IgD-negative memory B cell (primary cell): ENCODE measurements at regions not wholly inside any gene's neighbourhood (a gene's known extent, or its start where the extent isn't known, plus 50 kb on each side); places are given as distances from the start of the nearest gene placed in this dataset.

ENCODE experiments used
- H3K27ac Mint-ChIP-seq, 3 donors: one replicate each; pipeline ENCODE4 v1.8.0; 2020 to 2022; ENCODE audit warnings: mild to moderate bottlenecking in 3 of 3, mixed read lengths in 3 of 3, moderate library complexity in 1 of 3
- H3K27me3 Mint-ChIP-seq: one replicate; pipeline ENCODE4 v1.8.0; 2021; ENCODE audit warnings: mixed read lengths
- H3K36me3 Mint-ChIP-seq: one replicate; pipeline ENCODE4 v1.8.0; 2020; ENCODE audit warnings: mild to moderate bottlenecking, mixed read lengths
- H3K4me1 Mint-ChIP-seq, 3 donors: one replicate each; pipeline ENCODE4 v1.8.0; 2020 to 2022; ENCODE audit warnings: mixed read lengths in 3 of 3, mild to moderate bottlenecking in 1 of 3
- H3K4me3 Mint-ChIP-seq, 4 donors: one replicate each; pipeline ENCODE4 v1.8.0; 2020 to 2022; ENCODE audit warnings: mild to moderate bottlenecking in 4 of 4, mixed read lengths in 4 of 4, moderate library complexity in 3 of 4
- H3K9me3 Mint-ChIP-seq, 3 donors: one replicate each; pipeline ENCODE4 v1.8.0; 2020 to 2021; ENCODE audit warnings: mixed read lengths in 3 of 3, mild to moderate bottlenecking in 1 of 3

- Mint-ChIP-seq H3K36me3 (no peaks in the 10 kb centered on the region), H3K27me3 (no peaks in the 10 kb centered on the region), H3K4me3 (no peak overlapping the region), H3K27ac (no peak overlapping the region), H3K4me1 (no peaks in the 10 kb centered on the region), H3K9me3 (peaks cover 0 to 4% (median 0%) of the 10 kb centered on the region in 3 donors)
Observed at GRCh38 chr2:5035057-5035488, 657.1 kb upstream of the SOX11 start.

DNA sequence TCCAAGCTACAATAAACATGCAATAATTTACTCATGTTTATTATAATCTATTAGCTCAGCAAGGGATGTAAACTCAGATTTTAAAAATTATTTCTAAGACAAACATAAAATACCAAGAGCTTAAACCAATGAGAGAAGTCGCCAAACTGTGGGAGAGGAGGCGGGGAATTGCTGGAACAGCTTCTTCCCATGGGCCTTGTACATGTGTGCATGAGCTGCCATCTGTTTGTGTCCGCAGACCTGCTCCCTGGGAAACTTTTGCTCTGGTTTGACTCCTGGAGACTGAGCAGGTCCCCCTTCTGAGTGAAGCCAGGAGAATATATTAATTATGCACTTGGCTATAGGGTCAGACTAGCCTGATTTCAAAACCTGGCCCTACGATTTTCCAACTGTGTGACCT, 655.9 kb upstream of the SOX11 start:
- Mint-ChIP-seq H3K27ac (no peak overlapping the region), H3K9me3 (peaks cover 0 to 6% (median 4%) of the 10 kb centered on the region in 3 donors), H3K4me3 (no peak overlapping the region), H3K36me3 (no peaks in the 10 kb centered on the region), H3K4me1 (no peaks in the 10 kb centered on the region), H3K27me3 (no peaks in the 10 kb centered on the region)

- Mint-ChIP-seq H3K36me3 (no peaks in the 10 kb centered on the region), H3K27ac (no peak overlapping the region), H3K27me3 (no peaks in the 10 kb centered on the region), H3K4me3 (no peak overlapping the region), H3K9me3 (peaks cover 0 to 6% (median 4%) of the 10 kb centered on the region in 3 donors), H3K4me1 (no peaks in the 10 kb centered on the region)
Observed at GRCh38 chr2:5039241-5039975, 652.8 kb upstream of the SOX11 start.

DNA sequence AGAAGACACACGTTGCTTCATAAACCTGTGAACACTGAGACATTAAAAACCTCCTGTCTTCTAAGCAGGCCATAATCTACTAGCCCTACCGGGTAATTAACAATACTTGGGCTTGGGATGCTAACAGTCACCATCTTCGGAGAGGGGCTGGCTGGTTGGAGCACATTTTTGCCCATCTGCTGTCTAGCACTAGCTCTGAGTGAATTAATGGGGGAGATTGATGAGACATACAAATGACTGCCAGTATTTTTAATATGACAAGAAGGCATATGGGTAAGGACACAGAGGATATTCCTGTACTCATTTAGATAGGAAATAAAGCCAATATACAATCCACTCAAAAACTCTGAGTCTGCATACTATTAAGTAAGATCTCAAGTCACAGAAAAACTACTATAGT, 651.6 kb upstream of the SOX11 start:
- no peak overlapping the region for H3K4me3 Mint-ChIP-seq
- no peaks in the 10 kb centered on the region for H3K27me3 Mint-ChIP-seq
- no peaks in the 10 kb centered on the region for H3K4me1 Mint-ChIP-seq
- no peaks in the 10 kb centered on the region for H3K36me3 Mint-ChIP-seq
- H3K27ac Mint-ChIP-seq, result no peak overlapping the region
- peaks cover 0 to 6% (median 4%) of the 10 kb centered on the region in 3 donors for H3K9me3 Mint-ChIP-seq

DNA sequence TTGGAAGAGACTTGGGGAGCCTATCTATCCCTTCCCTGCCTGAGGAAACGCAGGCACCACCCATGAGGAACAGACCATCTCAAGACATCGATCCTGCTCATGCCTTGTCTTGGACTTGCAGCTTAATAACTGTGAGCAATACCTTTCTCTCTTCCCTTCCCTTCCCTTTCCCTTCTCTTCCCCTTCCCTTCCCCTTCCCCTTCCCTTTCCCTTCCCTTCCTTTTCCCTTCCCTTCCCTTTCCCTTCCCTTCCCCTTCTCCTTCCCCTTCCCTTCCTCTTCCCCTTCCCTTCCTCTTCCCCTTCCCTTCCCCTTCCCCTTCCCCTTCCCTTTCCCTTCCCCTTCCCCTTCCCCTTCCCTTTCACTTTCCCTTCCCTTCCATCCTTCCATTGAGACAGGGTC, 650.7 kb upstream of the SOX11 start:
- no peak overlapping the region for H3K27ac Mint-ChIP-seq
- no peak overlapping the region for H3K4me3 Mint-ChIP-seq
- no peaks in the 10 kb centered on the region for H3K4me1 Mint-ChIP-seq
- no peaks in the 10 kb centered on the region for H3K27me3 Mint-ChIP-seq
- H3K9me3 Mint-ChIP-seq, result peaks cover 0 to 8% (median 4%) of the 10 kb centered on the region in 3 donors
- no peaks in the 10 kb centered on the region for H3K36me3 Mint-ChIP-seq

GRCh38 chr2:5042666-5043440, 649.3 kb upstream of the SOX11 start:
- no peaks in the 10 kb centered on the region for H3K4me1 Mint-ChIP-seq

GRCh38 chr2:5051300-5051699, 640.9 kb upstream of the SOX11 start:
- H3K4me1 Mint-ChIP-seq, result no peaks in the 10 kb centered on the region
- H3K4me3 Mint-ChIP-seq, result no peak overlapping the region
- H3K9me3 Mint-ChIP-seq, result peaks cover 2 to 7% (median 5%) of the 10 kb centered on the region in 3 donors
- H3K27me3 Mint-ChIP-seq, result no peaks in the 10 kb centered on the region
- H3K27ac Mint-ChIP-seq, result no peak overlapping the region
- H3K36me3 Mint-ChIP-seq, result no peaks in the 10 kb centered on the region

More at GRCh38 chr2:5042666-5043440, 649.3 kb upstream of the SOX11 start:
- peaks cover 0 to 9% (median 1%) of the 10 kb centered on the region in 3 donors for H3K9me3 Mint-ChIP-seq
- H3K27me3 Mint-ChIP-seq, result no peaks in the 10 kb centered on the region
- no peaks in the 10 kb centered on the region for H3K36me3 Mint-ChIP-seq
- no peak overlapping the region for H3K27ac Mint-ChIP-seq
- H3K4me3 Mint-ChIP-seq, result no peak overlapping the region

DNA sequence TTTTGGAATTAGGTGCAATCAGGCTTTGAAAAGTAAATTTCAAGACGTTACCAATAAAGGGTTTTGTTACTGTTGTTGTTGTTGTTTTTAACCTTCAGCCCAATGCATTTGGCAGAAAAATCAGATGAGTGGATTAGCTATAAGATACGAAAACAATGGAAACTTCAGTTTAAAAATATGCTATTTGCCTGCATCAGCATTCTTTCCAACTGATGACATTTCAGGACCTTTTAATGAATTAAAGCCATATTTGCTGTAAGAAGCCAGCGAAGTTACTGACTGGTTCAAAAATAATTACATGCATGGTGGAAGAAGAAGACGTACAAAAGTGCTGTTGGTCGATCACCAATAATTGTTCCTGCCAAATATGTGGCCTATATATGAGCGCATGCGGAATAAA, 639.3 kb upstream of the SOX11 start:
- Mint-ChIP-seq H3K4me1 (no peaks in the 10 kb centered on the region), H3K9me3 (peaks cover 2 to 8% (median 4%) of the 10 kb centered on the region in 3 donors)

GRCh38 chr2:5057891-5058351, 634.3 kb upstream of the SOX11 start:
- Mint-ChIP-seq H3K4me1 (no peaks in the 10 kb centered on the region), H3K36me3 (no peaks in the 10 kb centered on the region), H3K4me3 (no peak overlapping the region), H3K27ac (no peak overlapping the region), H3K9me3 (peaks cover 0 to 3% (median 2%) of the 10 kb centered on the region in 3 donors), H3K27me3 (no peaks in the 10 kb centered on the region)

More for the DNA sequence above, 639.3 kb upstream of the SOX11 start:
- no peak overlapping the region for H3K27ac Mint-ChIP-seq
- no peaks in the 10 kb centered on the region for H3K36me3 Mint-ChIP-seq
- H3K4me3 Mint-ChIP-seq, result no peak overlapping the region
- H3K27me3 Mint-ChIP-seq, result no peaks in the 10 kb centered on the region

DNA sequence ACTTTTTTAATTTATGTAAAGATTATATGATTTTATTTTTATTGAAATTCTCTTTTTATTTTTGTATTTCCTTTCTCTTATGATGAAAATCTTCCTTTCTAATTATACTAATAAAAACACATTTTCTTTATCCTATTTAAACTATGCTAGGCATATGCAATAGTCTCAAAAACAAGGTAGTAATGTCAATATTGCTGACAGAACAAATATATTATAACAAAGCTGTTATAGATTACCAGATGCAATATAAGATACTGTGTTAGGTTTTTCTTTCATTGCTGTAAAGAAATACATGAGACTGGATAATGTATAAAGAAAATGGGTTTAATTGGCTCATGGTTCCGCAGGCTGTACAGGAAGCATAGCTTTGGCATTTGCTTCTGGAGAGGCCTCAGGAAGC, 631.2 kb upstream of the SOX11 start:
- H3K4me1 Mint-ChIP-seq, result no peaks in the 10 kb centered on the region

GRCh38 chr2:5064687-5065086, 627.5 kb upstream of the SOX11 start:
- Mint-ChIP-seq H3K9me3 (peaks cover 0 to 4% (median 3%) of the 10 kb centered on the region in 3 donors), H3K4me3 (no peak overlapping the region), H3K27ac (no peak overlapping the region), H3K36me3 (no peaks in the 10 kb centered on the region), H3K27me3 (no peaks in the 10 kb centered on the region), H3K4me1 (no peaks in the 10 kb centered on the region)

More for the DNA sequence above, 631.2 kb upstream of the SOX11 start:
- Mint-ChIP-seq H3K9me3 (peaks cover 3 to 4% (median 3%) of the 10 kb centered on the region in 3 donors), H3K36me3 (no peaks in the 10 kb centered on the region), H3K27me3 (no peaks in the 10 kb centered on the region), H3K4me3 (no peak overlapping the region), H3K27ac (no peak overlapping the region)

DNA sequence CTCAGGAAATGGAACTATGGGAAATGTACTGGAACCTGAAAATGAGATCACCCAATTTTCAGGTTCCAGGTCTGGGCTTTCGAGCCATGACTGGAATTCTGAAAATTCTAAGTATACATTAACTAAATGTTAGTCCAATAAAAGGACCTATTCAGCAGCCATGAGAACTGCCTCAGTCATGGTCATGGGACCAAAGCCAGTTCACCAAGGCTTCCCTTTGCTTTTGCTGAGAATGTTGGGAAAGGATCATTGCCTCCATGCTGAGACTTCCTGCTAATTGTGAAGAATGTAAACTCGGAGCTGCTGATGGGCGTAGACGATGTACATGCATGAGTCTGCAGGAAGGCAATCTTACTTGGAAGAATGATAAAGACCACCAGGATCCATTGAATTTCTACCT, 624.4 kb upstream of the SOX11 start:
- Mint-ChIP-seq H3K9me3 (peaks cover 2 to 4% (median 3%) of the 10 kb centered on the region in 3 donors), H3K36me3 (no peaks in the 10 kb centered on the region), H3K27ac (no peak overlapping the region), H3K4me3 (no peak overlapping the region), H3K4me1 (no peaks in the 10 kb centered on the region), H3K27me3 (no peaks in the 10 kb centered on the region)

GRCh38 chr2:5070257-5070656, 621.9 kb upstream of the SOX11 start:
- Mint-ChIP-seq H3K27me3 (no peaks in the 10 kb centered on the region), H3K36me3 (no peaks in the 10 kb centered on the region), H3K4me3 (no peak overlapping the region), H3K4me1 (no peaks in the 10 kb centered on the region), H3K9me3 (peaks cover 2 to 6% (median 2%) of the 10 kb centered on the region in 3 donors), H3K27ac (no peak overlapping the region)

GRCh38 chr2:5074733-5075132, 617.5 kb upstream of the SOX11 start:
- Mint-ChIP-seq H3K36me3 (no peaks in the 10 kb centered on the region), H3K9me3 (peaks cover 2 to 8% (median 7%) of the 10 kb centered on the region in 3 donors), H3K27ac (no peak overlapping the region), H3K27me3 (no peaks in the 10 kb centered on the region), H3K4me3 (no peak overlapping the region), H3K4me1 (no peaks in the 10 kb centered on the region)

- H3K4me1 Mint-ChIP-seq, result no peaks in the 10 kb centered on the region
- H3K9me3 Mint-ChIP-seq, result peaks cover 2 to 8% (median 7%) of the 10 kb centered on the region in 3 donors
- no peaks in the 10 kb centered on the region for H3K27me3 Mint-ChIP-seq
- H3K4me3 Mint-ChIP-seq, result no peak overlapping the region
- H3K36me3 Mint-ChIP-seq, result no peaks in the 10 kb centered on the region
- H3K27ac Mint-ChIP-seq, result no peak overlapping the region
Observed at GRCh38 chr2:5076599-5076998, 615.6 kb upstream of the SOX11 start.
